ENCODE measurements at regions not wholly inside any gene's neighbourhood (a gene's known extent, or its start where the extent isn't known, plus 50 kb on each side); places are given as distances from the start of the nearest gene placed in this dataset.
"Not testable (repeated sequence)": the region's sequence is repeated elsewhere in the genome, so short reads cannot be mapped to it uniquely, and the experiment has no call there.

DNA sequence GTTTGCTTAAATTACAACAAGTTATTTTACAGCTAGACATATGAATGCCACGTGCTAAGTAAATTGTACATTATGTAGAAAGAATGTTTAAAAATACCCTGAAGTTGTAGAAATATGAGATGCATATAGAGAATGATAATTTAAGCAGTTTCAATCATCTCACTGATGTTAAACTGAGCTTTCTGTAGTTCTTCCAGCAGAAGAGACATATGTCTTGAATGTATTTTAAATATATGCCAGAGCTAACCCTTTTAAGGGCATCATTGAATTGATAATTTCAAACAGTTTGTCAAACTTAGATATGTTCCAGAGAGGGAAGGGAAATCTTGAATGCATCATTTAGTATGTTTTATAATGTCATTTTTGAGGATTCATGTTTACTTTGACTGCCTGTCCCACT is 255.2 kb downstream of the MDFIC start:
- ATAC-seq: no peak
- no peak for TF ChIP-seq ESRRG (CRISPR knock-in tag; IDR thresholded peaks at IDR 0.05)
- no peak for TF ChIP-seq ISL1 (CRISPR knock-in tag; IDR thresholded peaks at IDR 0.05)
- TF ChIP-seq, protein P1, sequence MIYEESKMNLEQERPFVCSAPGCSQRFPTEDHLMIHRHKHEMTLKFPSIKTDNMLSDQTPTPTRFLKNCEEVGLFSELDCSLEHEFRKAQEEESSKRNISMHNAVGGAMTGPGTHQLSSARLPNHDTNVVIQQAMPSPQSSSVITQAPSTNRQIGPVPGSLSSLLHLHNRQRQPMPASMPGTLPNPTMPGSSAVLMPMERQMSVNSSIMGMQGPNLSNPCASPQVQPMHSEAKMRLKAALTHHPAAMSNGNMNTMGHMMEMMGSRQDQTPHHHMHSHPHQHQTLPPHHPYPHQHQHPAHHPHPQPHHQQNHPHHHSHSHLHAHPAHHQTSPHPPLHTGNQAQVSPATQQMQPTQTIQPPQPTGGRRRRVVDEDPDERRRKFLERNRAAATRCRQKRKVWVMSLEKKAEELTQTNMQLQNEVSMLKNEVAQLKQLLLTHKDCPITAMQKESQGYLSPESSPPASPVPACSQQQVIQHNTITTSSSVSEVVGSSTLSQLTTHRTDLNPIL (CRISPR knock-in tag; IDR thresholded peaks at IDR 0.05; ENCODE audit: low read depth): no peak
- TF ChIP-seq SNAI2 (CRISPR knock-in tag; IDR thresholded peaks at IDR 0.05): no peak
- no peak for TF ChIP-seq ARNTL (CRISPR knock-in tag; IDR thresholded peaks at IDR 0.05; ENCODE audit: borderline replicate concordance, low read depth)
- TF ChIP-seq ZNF70 (CRISPR knock-in tag; IDR thresholded peaks at IDR 0.05): no peak
- no peak for TF ChIP-seq GLIS3 (CRISPR knock-in tag; IDR thresholded peaks at IDR 0.05)
- TF ChIP-seq OSR1 (CRISPR knock-in tag; IDR thresholded peaks at IDR 0.05): no peak
- no peak for TF ChIP-seq ZFP30 (CRISPR knock-in tag; IDR thresholded peaks at IDR 0.05)
- TF ChIP-seq ZFP3 (CRISPR knock-in tag; IDR thresholded peaks at IDR 0.05): no peak

DNA sequence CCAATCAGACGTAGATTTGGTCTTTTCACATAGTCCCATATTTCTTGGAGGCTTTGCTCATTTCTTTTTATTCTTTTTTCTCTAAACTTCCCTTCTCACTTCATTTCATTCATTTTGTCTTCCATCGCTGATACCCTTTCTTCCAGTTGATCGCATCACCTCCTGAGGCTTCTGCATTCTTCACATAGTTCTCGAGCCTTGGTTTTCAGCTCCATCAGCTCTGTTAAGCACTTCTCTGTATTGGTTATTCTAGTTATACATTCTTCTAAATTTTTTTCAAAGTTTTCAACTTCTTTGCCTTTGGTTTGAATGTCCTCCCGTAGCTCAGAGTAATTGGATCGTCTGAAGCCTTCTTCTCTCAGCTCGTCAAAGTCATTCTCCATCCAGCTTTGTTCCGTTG is 250.5 kb downstream of the MDFIC start:
- ATAC-seq: not testable (repeated sequence)

DNA sequence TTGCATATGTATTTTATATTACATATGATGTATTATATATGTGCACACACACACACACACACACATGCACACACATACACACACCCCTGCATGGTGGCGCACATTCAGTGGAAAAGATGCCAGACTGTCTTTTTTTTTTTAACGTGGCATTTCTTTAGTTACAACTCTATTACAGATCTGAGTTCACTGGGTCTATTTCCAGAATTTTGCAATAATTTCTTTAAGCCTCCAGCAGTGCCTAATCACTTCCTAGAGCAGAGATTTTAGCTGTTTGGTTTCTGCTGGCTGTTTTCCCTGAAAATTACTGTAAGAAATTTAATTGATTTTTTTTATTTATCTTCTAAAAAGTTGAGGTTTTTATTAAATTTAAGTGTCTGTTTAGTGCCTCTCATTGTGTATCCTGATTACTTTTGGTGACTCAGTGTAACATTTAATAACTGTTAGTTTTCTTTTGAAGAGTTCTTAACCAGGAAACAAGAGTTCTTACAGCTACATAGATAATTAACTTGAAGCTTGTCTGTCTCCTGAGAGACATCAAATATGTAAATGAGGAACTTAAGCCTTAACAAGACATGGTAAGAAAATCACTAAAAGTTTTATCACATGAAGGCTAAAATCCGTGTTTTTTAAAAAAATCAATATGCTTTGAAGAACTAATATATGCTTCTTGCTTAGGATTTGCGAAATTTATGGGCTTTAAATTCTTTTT is 232.0 kb downstream of the MDFIC start:
- no peak for ATAC-seq
- TF ChIP-seq CSDC2 (CRISPR knock-in tag; IDR thresholded peaks at IDR 0.05): no peak
- TF ChIP-seq GLIS3 (CRISPR knock-in tag; IDR thresholded peaks at IDR 0.05): no peak
- TF ChIP-seq PPARA (CRISPR knock-in tag; IDR thresholded peaks at IDR 0.05; ENCODE audit: borderline replicate concordance): no peak
- no peak for TF ChIP-seq ISL1 (CRISPR knock-in tag; IDR thresholded peaks at IDR 0.05)
- TF ChIP-seq ZNF565 (CRISPR knock-in tag; conservative IDR thresholded peaks at IDR 0.05; ENCODE audit: low read depth): no peak
- TF ChIP-seq ZNF70 (CRISPR knock-in tag; IDR thresholded peaks at IDR 0.05): no peak
- TF ChIP-seq ZC3H10 (CRISPR knock-in tag; IDR thresholded peaks at IDR 0.05): no peak
- no peak for TF ChIP-seq TCF4 (CRISPR knock-in tag; IDR thresholded peaks at IDR 0.05; ENCODE audit: borderline replicate concordance)
- TF ChIP-seq, protein P2, sequence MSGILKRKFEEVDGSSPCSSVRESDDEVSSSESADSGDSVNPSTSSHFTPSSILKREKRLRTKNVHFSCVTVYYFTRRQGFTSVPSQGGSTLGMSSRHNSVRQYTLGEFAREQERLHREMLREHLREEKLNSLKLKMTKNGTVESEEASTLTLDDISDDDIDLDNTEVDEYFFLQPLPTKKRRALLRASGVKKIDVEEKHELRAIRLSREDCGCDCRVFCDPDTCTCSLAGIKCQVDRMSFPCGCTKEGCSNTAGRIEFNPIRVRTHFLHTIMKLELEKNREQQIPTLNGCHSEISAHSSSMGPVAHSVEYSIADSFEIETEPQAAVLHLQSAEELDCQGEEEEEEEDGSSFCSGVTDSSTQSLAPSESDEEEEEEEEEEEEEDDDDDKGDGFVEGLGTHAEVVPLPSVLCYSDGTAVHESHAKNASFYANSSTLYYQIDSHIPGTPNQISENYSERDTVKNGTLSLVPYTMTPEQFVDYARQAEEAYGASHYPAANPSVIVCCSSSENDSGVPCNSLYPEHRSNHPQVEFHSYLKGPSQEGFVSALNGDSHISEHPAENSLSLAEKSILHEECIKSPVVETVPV (CRISPR knock-in tag; IDR thresholded peaks at IDR 0.05): no peak

DNA sequence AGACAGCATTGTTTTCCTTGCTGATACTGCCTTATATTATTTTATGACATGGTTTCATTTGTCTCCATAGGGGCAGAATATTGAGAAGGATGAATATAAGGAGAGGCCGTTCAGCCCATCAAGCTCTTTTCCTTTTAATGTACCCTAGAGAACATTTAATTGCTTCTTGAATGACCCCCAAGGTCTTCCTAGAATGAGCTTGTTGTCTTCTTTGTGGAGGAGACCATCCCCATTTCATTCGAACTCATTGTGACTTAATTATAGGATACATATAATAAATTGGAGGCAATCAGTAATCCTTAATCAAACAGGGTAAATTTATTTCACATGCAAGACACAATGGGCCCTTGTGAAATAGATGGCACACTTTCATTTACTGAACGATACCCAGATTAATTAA is 231.3 kb downstream of the MDFIC start:
- no peak for ATAC-seq

DNA sequence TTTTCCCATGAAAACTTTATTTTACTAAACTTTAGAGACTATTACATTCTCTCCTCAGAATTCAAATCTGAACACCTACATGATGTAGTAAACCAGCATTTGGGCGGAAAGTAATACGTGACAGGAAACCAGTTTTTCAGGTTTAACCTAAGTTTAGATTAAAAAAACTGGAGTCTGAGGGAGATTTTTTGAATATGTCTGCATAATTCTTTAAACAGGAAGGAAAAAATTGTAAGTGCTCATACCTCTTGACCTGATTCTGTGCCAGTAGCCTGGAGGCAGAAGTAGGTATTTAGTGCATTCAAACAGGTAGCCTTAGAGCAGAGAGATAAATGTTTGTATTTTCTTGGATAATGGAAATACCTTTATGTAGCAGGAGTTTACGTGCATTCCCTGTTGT is 224.3 kb downstream of the MDFIC start:
- ATAC-seq: no peak
- TF ChIP-seq ZC3H10 (CRISPR knock-in tag; IDR thresholded peaks at IDR 0.05) (no peak), TCF4 (CRISPR knock-in tag; IDR thresholded peaks at IDR 0.05; ENCODE audit: borderline replicate concordance) (no peak), OSR1 (CRISPR knock-in tag; IDR thresholded peaks at IDR 0.05) (no peak), TOX (CRISPR knock-in tag; IDR thresholded peaks at IDR 0.05; ENCODE audit: borderline replicate concordance) (no peak), ZFP3 (CRISPR knock-in tag; IDR thresholded peaks at IDR 0.05) (no peak), ZFP30 (CRISPR knock-in tag; IDR thresholded peaks at IDR 0.05) (no peak)
- TF ChIP-seq, protein P3, sequence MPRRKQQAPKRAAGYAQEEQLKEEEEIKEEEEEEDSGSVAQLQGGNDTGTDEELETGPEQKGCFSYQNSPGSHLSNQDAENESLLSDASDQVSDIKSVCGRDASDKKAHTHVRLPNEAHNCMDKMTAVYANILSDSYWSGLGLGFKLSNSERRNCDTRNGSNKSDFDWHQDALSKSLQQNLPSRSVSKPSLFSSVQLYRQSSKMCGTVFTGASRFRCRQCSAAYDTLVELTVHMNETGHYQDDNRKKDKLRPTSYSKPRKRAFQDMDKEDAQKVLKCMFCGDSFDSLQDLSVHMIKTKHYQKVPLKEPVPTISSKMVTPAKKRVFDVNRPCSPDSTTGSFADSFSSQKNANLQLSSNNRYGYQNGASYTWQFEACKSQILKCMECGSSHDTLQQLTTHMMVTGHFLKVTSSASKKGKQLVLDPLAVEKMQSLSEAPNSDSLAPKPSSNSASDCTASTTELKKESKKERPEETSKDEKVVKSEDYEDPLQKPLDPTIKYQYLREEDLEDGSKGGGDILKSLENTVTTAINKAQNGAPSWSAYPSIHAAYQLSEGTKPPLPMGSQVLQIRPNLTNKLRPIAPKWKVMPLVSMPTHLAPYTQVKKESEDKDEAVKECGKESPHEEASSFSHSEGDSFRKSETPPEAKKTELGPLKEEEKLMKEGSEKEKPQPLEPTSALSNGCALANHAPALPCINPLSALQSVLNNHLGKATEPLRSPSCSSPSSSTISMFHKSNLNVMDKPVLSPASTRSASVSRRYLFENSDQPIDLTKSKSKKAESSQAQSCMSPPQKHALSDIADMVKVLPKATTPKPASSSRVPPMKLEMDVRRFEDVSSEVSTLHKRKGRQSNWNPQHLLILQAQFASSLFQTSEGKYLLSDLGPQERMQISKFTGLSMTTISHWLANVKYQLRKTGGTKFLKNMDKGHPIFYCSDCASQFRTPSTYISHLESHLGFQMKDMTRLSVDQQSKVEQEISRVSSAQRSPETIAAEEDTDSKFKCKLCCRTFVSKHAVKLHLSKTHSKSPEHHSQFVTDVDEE (CRISPR knock-in tag; IDR thresholded peaks at IDR 0.05): no peak
- TF ChIP-seq, protein P2 (CRISPR knock-in tag; IDR thresholded peaks at IDR 0.05): no peak

More for the DNA sequence above, 231.3 kb downstream of the MDFIC start:
- TF ChIP-seq ARNTL (CRISPR knock-in tag; IDR thresholded peaks at IDR 0.05; ENCODE audit: borderline replicate concordance, low read depth) (no peak), ESRRG (CRISPR knock-in tag; IDR thresholded peaks at IDR 0.05) (no peak), BACH2 (CRISPR knock-in tag; IDR thresholded peaks at IDR 0.05; ENCODE audit: borderline replicate concordance) (no peak)

All from SK-N-SH treated with all-trans-retinoic acid at 6 μM for 48 hours (cell line).